CMK (cell line): ENCODE measurements at regions not wholly inside any gene's neighbourhood (a gene's known extent, or its start where the extent isn't known, plus 50 kb on each side); places are given as distances from the start of the nearest gene placed in this dataset.

Experiments
- DNase-seq: peaks from one replicate; pipeline ENCODE4 v3.0.0-alpha.2; 2010; ENCODE audit warnings: low read depth

DNA sequence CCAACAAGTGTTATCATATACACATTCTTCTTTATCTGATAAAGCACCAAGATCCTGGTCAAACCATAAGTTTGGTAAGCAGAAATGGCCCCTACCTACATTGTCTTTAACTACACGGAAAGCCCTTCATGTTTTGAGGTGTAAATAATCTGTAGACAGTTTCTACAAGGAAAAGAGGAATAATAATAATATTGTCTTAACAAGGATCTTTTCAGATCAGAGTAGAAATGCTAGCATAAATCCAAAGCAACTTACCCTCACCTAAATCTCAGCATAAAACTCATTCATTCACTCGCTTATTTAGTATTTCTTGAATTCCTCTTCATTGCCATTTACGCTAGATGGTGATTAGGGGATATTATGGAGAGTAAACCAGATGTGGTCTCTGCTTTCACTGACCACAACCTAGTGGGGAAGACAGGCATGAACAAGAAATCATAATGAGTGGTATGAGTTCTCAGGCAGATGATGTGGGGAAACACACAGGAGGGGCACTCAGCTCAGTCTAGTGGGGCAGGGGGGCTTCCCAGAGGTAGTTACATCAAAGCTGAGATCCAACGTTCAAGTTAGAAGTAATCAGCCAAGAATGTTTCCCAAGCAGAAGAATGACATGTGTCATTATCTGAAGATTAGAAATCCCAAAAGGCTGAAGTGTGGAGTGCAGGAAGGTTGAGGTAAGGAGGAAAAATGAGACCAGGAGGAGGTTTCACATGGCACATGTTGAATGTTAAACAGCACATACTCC lies 65.4 kb upstream of the ZC3H12C start:
- no peak for DNase-seq

- DNase-seq, result no peak
These were observed 64.3 kb upstream of the ZC3H12C start for GRCh38 chr11:110028921-110029320.

- no peak for DNase-seq
These were observed 63.5 kb upstream of the ZC3H12C start for GRCh38 chr11:110029714-110030113.

DNA sequence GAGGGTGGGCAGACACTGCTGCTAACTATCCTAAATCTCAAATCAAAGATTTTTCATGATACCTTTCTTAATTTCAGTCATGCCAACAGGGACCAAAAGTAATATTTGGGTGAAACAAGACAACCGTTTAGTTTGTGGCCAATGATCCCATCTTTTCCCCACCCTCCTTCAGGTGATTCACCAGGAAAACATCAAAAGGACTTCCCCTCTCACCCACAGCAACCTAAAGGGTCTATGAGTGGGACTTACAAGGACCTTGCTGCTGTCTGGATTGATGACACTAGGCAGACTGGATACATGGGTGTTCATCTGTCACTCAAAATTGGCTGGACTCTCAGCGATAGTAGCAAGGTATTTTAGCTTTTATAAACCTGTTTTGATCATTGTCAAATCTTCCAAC lies 62.0 kb upstream of the ZC3H12C start:
- no peak for DNase-seq

GRCh38 chr11:110032259-110032658 lies 60.9 kb upstream of the ZC3H12C start:
- DNase-seq, result no peak

- DNase-seq, result no peak
These were observed 60.1 kb upstream of the ZC3H12C start for GRCh38 chr11:110032957-110033570.

- DNase-seq, result no peak
These were observed 58.4 kb upstream of the ZC3H12C start for GRCh38 chr11:110034806-110035205.

DNA sequence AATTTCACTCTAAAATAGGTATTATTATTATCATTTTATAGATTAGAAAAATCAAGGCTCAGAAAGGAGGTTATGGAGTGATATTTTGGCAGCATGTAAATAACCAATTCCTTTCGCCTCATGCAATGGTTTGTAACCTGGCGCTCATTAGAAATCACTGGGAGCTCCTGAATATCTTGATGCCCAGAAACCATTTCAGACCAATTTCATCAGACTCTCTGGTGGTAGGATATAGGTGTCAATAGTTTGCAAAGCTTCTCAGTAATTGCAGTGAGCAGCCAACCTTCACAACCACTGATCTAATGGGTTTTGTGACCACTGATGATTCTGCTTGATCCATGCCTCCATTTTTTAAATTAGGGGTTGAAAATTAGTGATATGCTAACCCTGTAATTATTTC lies 57.8 kb upstream of the ZC3H12C start:
- DNase-seq, result no peak

- DNase-seq, result no peak
These were observed 55.0 kb upstream of the ZC3H12C start for GRCh38 chr11:110038201-110038600.
